PC-9 (cell line): ENCODE measurements at regions not wholly inside any gene's neighbourhood (a gene's known extent, or its start where the extent isn't known, plus 50 kb on each side); places are given as distances from the start of the nearest gene placed in this dataset.

ENCODE experiments used
- BruUV-seq: library from RNA; stranded (reverse); fragments of 400-500 nt; replicated peaks from 2 replicates; lab custom pipeline; 2021; lab: Mats Ljungman, UMichigan
- CTCF ChIA-PET: fragments of 300-600 bp; sonication (Branson Sonifier 250); formaldehyde crosslinking; loops from one replicate; lab custom pipeline; 2022; ENCODE audit warnings: antibody characterized with exemption; lab: Charles Lee
- POLR2A ChIA-PET: fragments of 300-600 bp; sonication (Branson Sonifier 250); formaldehyde crosslinking; loops from one replicate; lab custom pipeline; 2022; ENCODE audit warnings: antibody characterized with exemption; ENCODE audit not compliant: unreplicated experiment; lab: Charles Lee
- DNase-seq, 2 experiments: peaks; one replicate each; pipeline versions ENCODE4 v3.0.0 to v3.0.0-alpha.2; 2015 to 2022; ENCODE audit warnings: mixed read lengths in 1 of 2
- H2AFZ ChIP-seq: fragments of 200-600 bp; sonication (generic); 2 replicates; pipeline ENCODE4 v1.8.1; 2017; ENCODE audit warnings: antibody characterized with exemption
- H3F3A ChIP-seq: fragments of 200-600 bp; sonication (generic); 2 replicates; pipeline ENCODE4 v1.8.1; 2017; ENCODE audit warnings: antibody characterized with exemption, mild to moderate bottlenecking, low read depth; ENCODE audit not compliant: insufficient read depth
- H3K27ac ChIP-seq: fragments of 200-600 bp; sonication (generic); 2 replicates; pipeline ENCODE4 v1.6.1; 2016; ENCODE audit warnings: mixed run types
- H3K27me3 ChIP-seq: fragments of 200-600 bp; sonication (generic); 2 replicates; pipeline ENCODE4 v1.6.1; 2016; ENCODE audit warnings: low read depth, mixed run types; ENCODE audit not compliant: insufficient read depth
- H3K36me3 ChIP-seq: fragments of 200-600 bp; sonication (generic); 2 replicates; pipeline ENCODE4 v1.6.1; 2016; ENCODE audit warnings: low read depth, mixed run types
- H3K4me1 ChIP-seq: fragments of 200-600 bp; sonication (generic); replicated peaks from 2 replicates; pipeline ENCODE4 v1.6.1; 2016; ENCODE audit warnings: mixed run types; ENCODE audit not compliant: insufficient read depth
- H3K4me2 ChIP-seq: fragments of 200-600 bp; sonication (generic); 2 replicates; pipeline ENCODE4 v1.6.1; 2017; ENCODE audit warnings: mixed run types
- H3K4me3 ChIP-seq: fragments of 200-600 bp; sonication (generic); 2 replicates; pipeline ENCODE4 v1.6.1; 2016; ENCODE audit warnings: mixed run types
- H3K79me2 ChIP-seq: fragments of 200-600 bp; sonication (generic); 2 replicates; pipeline ENCODE4 v1.6.1; 2017; ENCODE audit warnings: low read depth, mixed run types
- H3K9me2 ChIP-seq: fragments of 200-600 bp; sonication (generic); 2 replicates; pipeline ENCODE4 v1.8.1; 2017; ENCODE audit warnings: mild to moderate bottlenecking; ENCODE audit not compliant: insufficient read depth
- H3K9me3 ChIP-seq: fragments of 200-600 bp; sonication (generic); 2 replicates; pipeline ENCODE4 v1.8.1; 2016; ENCODE audit warnings: low read depth; ENCODE audit not compliant: insufficient read depth
- H4K20me1 ChIP-seq: fragments of 200-600 bp; sonication (generic); 2 replicates; pipeline ENCODE4 v1.8.1; 2017; ENCODE audit not compliant: insufficient read depth
- EZH2 ChIP-seq: fragments of 200-600 bp; sonication (generic); IDR thresholded peaks from 2 replicates; pipeline ENCODE4 v1.8.0; 2017; ENCODE audit warnings: antibody characterized with exemption, low read depth
- intact Hi-C: fragments of 100-400 bp; cut with micrococcal nuclease; formaldehyde crosslinking; loops from one replicate; pipeline ENCODE4 v1.10.0; 2022; ENCODE audit not compliant: unreplicated experiment
- TF ChIP-seq, protein P1 (sequence below): fragments of 200-600 bp; sonication (generic); conservative IDR thresholded peaks from 2 replicates; pipeline ENCODE4 v1.6.1; 2017; ENCODE audit warnings: mixed run types, antibody characterized with exemption, mild to moderate bottlenecking, moderate library complexity

DNA sequence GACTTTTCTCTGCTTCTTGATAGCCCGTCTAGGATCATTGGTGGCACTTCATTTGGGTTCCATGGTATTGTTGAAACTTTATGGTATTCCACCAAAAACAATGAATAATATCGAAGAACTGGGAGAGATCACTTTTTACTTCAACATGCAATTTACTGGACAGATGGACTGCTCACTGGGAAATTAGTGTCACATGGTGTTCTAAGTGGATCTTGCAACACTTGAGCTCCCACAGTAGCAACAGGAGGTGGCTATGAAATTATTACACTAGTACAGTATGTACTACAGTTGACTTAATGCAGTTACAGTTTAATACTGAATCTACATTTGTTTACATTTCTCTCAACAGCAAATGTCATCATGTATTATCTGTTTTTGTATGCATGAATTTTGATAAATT is 997.3 kb downstream of the REEP3 start:
- no peaks in the 10 kb centered on the region for H3K9me3 ChIP-seq
- H3K4me2 ChIP-seq = no peak overlapping the region
- no peak overlapping the region for H2AFZ ChIP-seq
- intact Hi-C loops = no loop called here
- no peak for DNase-seq
- H3K9me2 ChIP-seq = no peaks in the 10 kb centered on the region
- H3K79me2 ChIP-seq = no peaks in the 10 kb centered on the region
- H4K20me1 ChIP-seq = no peaks in the 10 kb centered on the region
- no peak overlapping the region for H3K4me3 ChIP-seq
- no peaks in the 10 kb centered on the region for H3K36me3 ChIP-seq
- no TSS peak for BruUV-seq
- no peak overlapping the region for H3K27ac ChIP-seq
- ChIA-PET CTCF (no interaction called here), POLR2A (no interaction called here)
- TF ChIP-seq, protein P1, sequence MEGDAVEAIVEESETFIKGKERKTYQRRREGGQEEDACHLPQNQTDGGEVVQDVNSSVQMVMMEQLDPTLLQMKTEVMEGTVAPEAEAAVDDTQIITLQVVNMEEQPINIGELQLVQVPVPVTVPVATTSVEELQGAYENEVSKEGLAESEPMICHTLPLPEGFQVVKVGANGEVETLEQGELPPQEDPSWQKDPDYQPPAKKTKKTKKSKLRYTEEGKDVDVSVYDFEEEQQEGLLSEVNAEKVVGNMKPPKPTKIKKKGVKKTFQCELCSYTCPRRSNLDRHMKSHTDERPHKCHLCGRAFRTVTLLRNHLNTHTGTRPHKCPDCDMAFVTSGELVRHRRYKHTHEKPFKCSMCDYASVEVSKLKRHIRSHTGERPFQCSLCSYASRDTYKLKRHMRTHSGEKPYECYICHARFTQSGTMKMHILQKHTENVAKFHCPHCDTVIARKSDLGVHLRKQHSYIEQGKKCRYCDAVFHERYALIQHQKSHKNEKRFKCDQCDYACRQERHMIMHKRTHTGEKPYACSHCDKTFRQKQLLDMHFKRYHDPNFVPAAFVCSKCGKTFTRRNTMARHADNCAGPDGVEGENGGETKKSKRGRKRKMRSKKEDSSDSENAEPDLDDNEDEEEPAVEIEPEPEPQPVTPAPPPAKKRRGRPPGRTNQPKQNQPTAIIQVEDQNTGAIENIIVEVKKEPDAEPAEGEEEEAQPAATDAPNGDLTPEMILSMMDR = no peak
- TF ChIP-seq EZH2 = no peak
- no peaks in the 10 kb centered on the region for H3K4me1 ChIP-seq
- no peaks in the 10 kb centered on the region for H3K27me3 ChIP-seq
- H3F3A ChIP-seq = no peaks in the 10 kb centered on the region

DNA sequence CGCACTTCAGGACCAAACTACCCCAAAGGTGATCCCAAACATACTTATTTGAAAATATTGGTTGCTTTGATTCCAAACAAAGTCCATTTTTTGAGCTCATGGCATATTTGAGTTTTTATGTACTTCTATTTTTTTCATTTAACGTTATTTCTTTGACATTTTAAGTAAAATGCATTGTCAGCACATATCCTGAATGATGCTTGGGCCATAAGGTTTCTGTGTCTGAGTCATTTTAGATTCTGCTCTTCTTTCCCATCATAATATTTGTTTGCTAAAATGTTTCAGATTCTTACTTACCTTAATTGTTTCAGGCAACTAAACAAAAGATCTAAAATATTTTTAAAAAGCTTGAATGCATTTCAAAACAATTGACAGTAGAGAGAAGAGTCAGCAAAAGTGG is 998.2 kb downstream of the REEP3 start:
- no peak overlapping the region for H3K27ac ChIP-seq
- intact Hi-C loops = no loop called here
- no peaks in the 10 kb centered on the region for H3K4me1 ChIP-seq
- H3F3A ChIP-seq = no peaks in the 10 kb centered on the region
- H3K9me2 ChIP-seq = no peaks in the 10 kb centered on the region
- H3K36me3 ChIP-seq = no peaks in the 10 kb centered on the region
- H3K4me2 ChIP-seq = no peak overlapping the region
- H3K79me2 ChIP-seq = no peaks in the 10 kb centered on the region
- no peaks in the 10 kb centered on the region for H3K9me3 ChIP-seq
- ChIA-PET CTCF (no interaction called here), POLR2A (no interaction called here)
- H3K27me3 ChIP-seq = no peaks in the 10 kb centered on the region
- TF ChIP-seq, protein P1 = no peak
- no peak for TF ChIP-seq EZH2
- no peak overlapping the region for H2AFZ ChIP-seq
- no peak overlapping the region for H3K4me3 ChIP-seq
- no peaks in the 10 kb centered on the region for H4K20me1 ChIP-seq
- BruUV-seq = no TSS peak
- DNase-seq = no peak

DNA sequence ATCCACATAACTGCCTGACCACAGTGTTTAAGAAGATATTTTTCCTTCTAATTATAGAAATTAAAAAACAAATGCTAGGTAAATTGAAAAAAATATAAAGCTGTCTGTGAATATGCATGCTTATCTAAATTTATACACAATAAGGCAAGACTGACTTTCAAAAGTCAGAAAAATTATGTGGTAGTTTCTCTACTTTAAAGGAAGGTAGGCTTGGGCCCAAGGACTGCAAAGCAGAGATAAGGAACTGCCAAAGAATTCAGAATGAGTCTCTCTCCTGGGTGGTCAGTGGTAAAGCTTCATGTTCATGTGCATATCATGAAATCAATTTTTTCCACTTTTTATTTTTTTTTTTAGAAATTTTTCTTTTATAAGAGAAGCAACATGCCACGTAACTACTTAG is 998.6 kb downstream of the REEP3 start:
- H3K4me2 ChIP-seq = no peak overlapping the region
- H2AFZ ChIP-seq = no peak overlapping the region
- TF ChIP-seq, protein P1 = no peak
- no peak for TF ChIP-seq EZH2
- intact Hi-C loops = no loop called here
- CTCF ChIA-PET = no interaction called here
- no peaks in the 10 kb centered on the region for H3K9me2 ChIP-seq
- BruUV-seq = no TSS peak
- no peaks in the 10 kb centered on the region for H3K9me3 ChIP-seq
- H3K27me3 ChIP-seq = no peaks in the 10 kb centered on the region
- no peaks in the 10 kb centered on the region for H3K36me3 ChIP-seq
- POLR2A ChIA-PET = no interaction called here
- DNase-seq = no peak
- H3K79me2 ChIP-seq = no peaks in the 10 kb centered on the region
- H3F3A ChIP-seq = no peaks in the 10 kb centered on the region
- H4K20me1 ChIP-seq = no peaks in the 10 kb centered on the region
- no peaks in the 10 kb centered on the region for H3K4me1 ChIP-seq
- no peak overlapping the region for H3K4me3 ChIP-seq
- H3K27ac ChIP-seq = no peak overlapping the region
